Smooth muscle cell (in vitro differentiated cells): ENCODE measurements at regions not wholly inside any gene's neighbourhood (a gene's known extent, or its start where the extent isn't known, plus 50 kb on each side); places are given as distances from the start of the nearest gene placed in this dataset.

Source experiments
- DNase-seq: peaks from one replicate; lab custom pipeline; 2025; ENCODE audit not compliant: unreplicated experiment; lab: John Stamatoyannopoulos, UW
- H2AFZ ChIP-seq: fragments of 200-600 bp; sonication (generic); 2 replicates; pipeline ENCODE4 v1.6.0; 2016; ENCODE audit warnings: antibody characterized with exemption, low read depth, mild to moderate bottlenecking
- H3F3A ChIP-seq: fragments of 200-600 bp; sonication (generic); 2 replicates; pipeline ENCODE4 v1.6.0; 2017; ENCODE audit warnings: antibody characterized with exemption, low read depth
- H3K27ac ChIP-seq: fragments of 200-600 bp; sonication (generic); 2 replicates; pipeline ENCODE4 v1.5.1; 2016; ENCODE audit warnings: low read depth, mild to moderate bottlenecking
- H3K27me3 ChIP-seq: fragments of 200-600 bp; sonication (generic); 2 replicates; pipeline ENCODE4 v1.6.1; 2016; ENCODE audit warnings: low read depth, mild to moderate bottlenecking
- H3K36me3 ChIP-seq: fragments of 200-600 bp; sonication (generic); 2 replicates; pipeline ENCODE4 v1.5.1; 2016; ENCODE audit warnings: low read depth
- H3K4me1 ChIP-seq: fragments of 200-600 bp; sonication (generic); 2 replicates; pipeline ENCODE4 v1.5.1; 2016; ENCODE audit warnings: low read depth
- H3K4me2 ChIP-seq: fragments of 200-600 bp; sonication (generic); 2 replicates; pipeline ENCODE4 v1.6.0; 2016; ENCODE audit warnings: mild to moderate bottlenecking
- H3K4me3 ChIP-seq: fragments of 200-600 bp; sonication (generic); 2 replicates; pipeline ENCODE4 v1.5.1; 2016; ENCODE audit warnings: mild to moderate bottlenecking
- H3K79me2 ChIP-seq: fragments of 200-600 bp; sonication (generic); 2 replicates; pipeline ENCODE4 v1.6.0; 2016; ENCODE audit warnings: low read depth, mild to moderate bottlenecking
- H3K9ac ChIP-seq: fragments of 200-600 bp; sonication (generic); 2 replicates; pipeline ENCODE4 v1.6.0; 2016; ENCODE audit warnings: low read depth
- H3K9me3 ChIP-seq: fragments of 200-600 bp; sonication (generic); replicated peaks from 2 replicates; pipeline ENCODE4 v1.5.1; 2016; ENCODE audit warnings: low read depth
- H4K20me1 ChIP-seq: fragments of 200-600 bp; sonication (generic); 2 replicates; pipeline ENCODE4 v1.6.0; 2016; ENCODE audit warnings: low read depth
- CTCF ChIP-seq: fragments of 200-600 bp; sonication (generic); IDR thresholded peaks from 2 replicates; pipeline ENCODE4 v1.5.1; 2017; ENCODE audit warnings: borderline replicate concordance, mild to moderate bottlenecking, antibody characterized with exemption; ENCODE audit not compliant: insufficient read depth, poor library complexity, severe bottlenecking
- WGBS: methylation state at CpG from one replicate; pipeline ENCODE4 v1.1.7; 2016; ENCODE audit warnings: low lambda C conversion rate; 5-methylcytosine and 5-hydroxymethylcytosine counted together

GRCh38 chr3:174720717-174721116 lies 138.4 kb upstream of the NAALADL2 start:
- no peak overlapping the region for H3K4me3 ChIP-seq
- H3K27me3 ChIP-seq: no peaks in the 10 kb centered on the region
- H3K27ac ChIP-seq: no peak overlapping the region
- no peaks in the 10 kb centered on the region for H3K4me1 ChIP-seq
- no peaks in the 10 kb centered on the region for H4K20me1 ChIP-seq
- H3K79me2 ChIP-seq: no peaks in the 10 kb centered on the region
- DNase-seq: no peak
- no peak for TF ChIP-seq CTCF
- H3K4me2 ChIP-seq: no peak overlapping the region
- no peaks in the 10 kb centered on the region for H3K9me3 ChIP-seq
- H3K36me3 ChIP-seq: no peaks in the 10 kb centered on the region
- H3K9ac ChIP-seq: no peak overlapping the region
- 88% methylated on average over 5 of the region's 5 CpGs for WGBS
- no peaks in the 10 kb centered on the region for H3F3A ChIP-seq
- H2AFZ ChIP-seq: no peak overlapping the region

GRCh38 chr3:174725303-174725702 lies 133.8 kb upstream of the NAALADL2 start:
- H3K4me2 ChIP-seq: no peak overlapping the region

GRCh38 chr3:174737966-174738365 lies 121.2 kb upstream of the NAALADL2 start:
- Histone ChIP-seq H3K4me3 (no peak overlapping the region), H3K9ac (no peak overlapping the region), H3K79me2 (no peaks in the 10 kb centered on the region), H3K36me3 (no peaks in the 10 kb centered on the region), H2AFZ (no peak overlapping the region), H3K27ac (no peak overlapping the region), H3F3A (no peaks in the 10 kb centered on the region), H3K4me2 (no peak overlapping the region), H3K27me3 (no peaks in the 10 kb centered on the region), H3K9me3 (no peaks in the 10 kb centered on the region), H3K4me1 (peaks cover 6% of the 10 kb centered on the region), H4K20me1 (no peaks in the 10 kb centered on the region)
- WGBS: 83% methylated on average over 3 of the region's 3 CpGs
- DNase-seq: no peak
- no peak for TF ChIP-seq CTCF

More at GRCh38 chr3:174725303-174725702, 133.8 kb upstream of the NAALADL2 start:
- TF ChIP-seq CTCF: no peak
- no peaks in the 10 kb centered on the region for H4K20me1 ChIP-seq
- no peaks in the 10 kb centered on the region for H3K27me3 ChIP-seq
- no peak overlapping the region for H3K27ac ChIP-seq
- H3K4me1 ChIP-seq: no peaks in the 10 kb centered on the region
- no peak overlapping the region for H3K4me3 ChIP-seq
- no peaks in the 10 kb centered on the region for H3K79me2 ChIP-seq
- WGBS: 92% methylated on average over 3 of the region's 3 CpGs
- H3F3A ChIP-seq: no peaks in the 10 kb centered on the region
- H2AFZ ChIP-seq: no peak overlapping the region
- no peaks in the 10 kb centered on the region for H3K36me3 ChIP-seq
- H3K9ac ChIP-seq: no peak overlapping the region
- H3K9me3 ChIP-seq: no peaks in the 10 kb centered on the region
- no peak for DNase-seq

GRCh38 chr3:174749143-174749542 lies 110.0 kb upstream of the NAALADL2 start:
- H3K4me1 ChIP-seq: no peaks in the 10 kb centered on the region
- WGBS: 90% methylated on average over 2 of the region's 2 CpGs
- H3K79me2 ChIP-seq: no peaks in the 10 kb centered on the region
- H3K4me2 ChIP-seq: no peak overlapping the region
- H3K9me3 ChIP-seq: no peaks in the 10 kb centered on the region
- H2AFZ ChIP-seq: no peak overlapping the region
- H3K36me3 ChIP-seq: no peaks in the 10 kb centered on the region
- H3K4me3 ChIP-seq: no peak overlapping the region
- DNase-seq: no peak
- H4K20me1 ChIP-seq: no peaks in the 10 kb centered on the region
- H3K27ac ChIP-seq: no peak overlapping the region
- TF ChIP-seq CTCF: no peak
- no peak overlapping the region for H3K9ac ChIP-seq
- no peaks in the 10 kb centered on the region for H3K27me3 ChIP-seq
- no peaks in the 10 kb centered on the region for H3F3A ChIP-seq
